ENCODE measurements at regions not wholly inside any gene's neighbourhood (a gene's known extent, or its start where the extent isn't known, plus 50 kb on each side); places are given as distances from the start of the nearest gene placed in this dataset.

GRCh38 chr7:101731502-101732084 is 85.8 kb upstream of the CUX1 start:
- no peak for TF ChIP-seq ISL1 (CRISPR knock-in tag; IDR thresholded peaks at IDR 0.05)
- TF ChIP-seq BACH2 (CRISPR knock-in tag; IDR thresholded peaks at IDR 0.05; ENCODE audit: borderline replicate concordance), result no peak
- no peak for TF ChIP-seq GLIS3 (CRISPR knock-in tag; IDR thresholded peaks at IDR 0.05)
- TF ChIP-seq ZFP30 (CRISPR knock-in tag; IDR thresholded peaks at IDR 0.05), result no peak
- TF ChIP-seq TCF4 (CRISPR knock-in tag; IDR thresholded peaks at IDR 0.05; ENCODE audit: borderline replicate concordance), result peak; percentile 30; the same call in 1 of the 2 replicates
- no peak for TF ChIP-seq ZNF70 (CRISPR knock-in tag; IDR thresholded peaks at IDR 0.05)
- no peak for TF ChIP-seq SNAI2 (CRISPR knock-in tag; IDR thresholded peaks at IDR 0.05)
- TF ChIP-seq, protein P1, sequence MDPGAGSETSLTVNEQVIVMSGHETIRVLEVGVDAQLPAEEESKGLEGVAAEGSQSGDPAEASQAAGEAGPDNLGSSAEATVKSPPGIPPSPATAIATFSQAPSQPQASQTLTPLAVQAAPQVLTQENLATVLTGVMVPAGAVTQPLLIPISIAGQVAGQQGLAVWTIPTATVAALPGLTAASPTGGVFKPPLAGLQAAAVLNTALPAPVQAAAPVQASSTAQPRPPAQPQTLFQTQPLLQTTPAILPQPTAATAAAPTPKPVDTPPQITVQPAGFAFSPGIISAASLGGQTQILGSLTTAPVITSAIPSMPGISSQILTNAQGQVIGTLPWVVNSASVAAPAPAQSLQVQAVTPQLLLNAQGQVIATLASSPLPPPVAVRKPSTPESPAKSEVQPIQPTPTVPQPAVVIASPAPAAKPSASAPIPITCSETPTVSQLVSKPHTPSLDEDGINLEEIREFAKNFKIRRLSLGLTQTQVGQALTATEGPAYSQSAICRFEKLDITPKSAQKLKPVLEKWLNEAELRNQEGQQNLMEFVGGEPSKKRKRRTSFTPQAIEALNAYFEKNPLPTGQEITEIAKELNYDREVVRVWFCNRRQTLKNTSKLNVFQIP (CRISPR knock-in tag; IDR thresholded peaks at IDR 0.05; ENCODE audit: borderline replicate concordance, low read depth), result no peak
- no peak for TF ChIP-seq CREB5 (CRISPR knock-in tag; IDR thresholded peaks at IDR 0.05; ENCODE audit: low read depth)
- no peak for TF ChIP-seq TSHZ2 (CRISPR knock-in tag; IDR thresholded peaks at IDR 0.05)
